SK-N-SH (cell line): ENCODE measurements at regions not wholly inside any gene's neighbourhood (a gene's known extent, or its start where the extent isn't known, plus 50 kb on each side); places are given as distances from the start of the nearest gene placed in this dataset.

Experiments used
- CTCF ChIA-PET: fragments of 300-600, 350-600 bp; formaldehyde crosslinking; extraction: SDS; loops from one replicate; lab custom pipeline; 2021; lab: Yijun Ruan, JAX
- POLR2A ChIA-PET: fragments of 350-600 bp; sonication (Branson Sonifier 250); formaldehyde crosslinking; extraction: SDS; loops from one replicate; lab custom pipeline; 2020; ENCODE audit warnings: antibody characterized with exemption, inconsistent platforms; lab: Yijun Ruan, JAX
- DNase-seq: peaks from one replicate; pipeline ENCODE4 v3.0.0; 2012
- H2AFZ ChIP-seq: fragments of 200-600 bp; sonication (generic); 2 replicates; pipeline ENCODE4 v1.8.1; 2016; ENCODE audit warnings: antibody characterized with exemption, mild to moderate bottlenecking, low read depth
- H3F3A ChIP-seq: fragments of 200-600 bp; sonication (generic); replicated peaks from 2 replicates; pipeline ENCODE3; 2016; ENCODE audit warnings: antibody characterized with exemption, mild to moderate bottlenecking; ENCODE audit not compliant: insufficient read depth
- H3K27ac ChIP-seq, 2 experiments: fragments of 200-500 bp in 1 of 2; fragments of 200-600 bp in 1 of 2; sonication (Bioruptor generic) in 1 of 2; sonication (generic), shearing (Covaris generic) in 1 of 2; 2 replicates each; pipeline versions ENCODE4 v1.5.1 to v1.6.1; 2014 to 2016; ENCODE audit warnings: low read depth in 2 of 2, inconsistent platforms in 1 of 2, low read length in 1 of 2, mild to moderate bottlenecking in 1 of 2, mixed read lengths in 1 of 2
- H3K27me3 ChIP-seq: fragments of 200-600 bp; sonication (generic), shearing (Covaris generic); 2 replicates; pipeline ENCODE4 v1.6.1; 2016; ENCODE audit warnings: mixed run types; ENCODE audit not compliant: insufficient read depth
- H3K36me3 ChIP-seq, 2 experiments: fragments of 200-500 bp in 1 of 2; fragments of 200-600 bp in 1 of 2; sonication (Bioruptor generic) in 1 of 2; sonication (generic) in 1 of 2; replicated peaks in 1 of 2; 2 replicates each; pipeline versions ENCODE3 to v1.5.1; 2014 to 2016; ENCODE audit warnings: low read length in 1 of 2, mild to moderate bottlenecking in 1 of 2; ENCODE audit not compliant: insufficient read depth in 2 of 2, control insufficient read depth in 1 of 2
- H3K4me1 ChIP-seq, 2 experiments: fragments of 200-500 bp in 1 of 2; fragments of 200-600 bp in 1 of 2; sonication (Bioruptor generic) in 1 of 2; sonication (generic), shearing (Covaris generic) in 1 of 2; 2 replicates each; pipeline versions ENCODE4 v1.5.1 to v1.6.1; 2014 to 2016; ENCODE audit warnings: low read depth in 1 of 2, low read length in 1 of 2, mixed run types in 1 of 2; ENCODE audit not compliant: insufficient read depth in 2 of 2, control insufficient read depth in 1 of 2
- H3K4me2 ChIP-seq: fragments of 200-600 bp; sonication (generic), shearing (Covaris generic); 2 replicates; pipeline ENCODE4 v1.6.1; 2017; ENCODE audit warnings: mixed run types
- H3K4me3 ChIP-seq, 2 experiments: fragments of 200-500 bp in 1 of 2; fragments of 200-600 bp in 1 of 2; sonication (Bioruptor generic) in 1 of 2; sonication (generic), shearing (Covaris generic) in 1 of 2; 2 replicates each; pipeline versions ENCODE4 v1.5.1 to v1.8.1; 2014 to 2016; ENCODE audit warnings: low read depth in 2 of 2, inconsistent platforms in 1 of 2, low read length in 1 of 2, mild to moderate bottlenecking in 1 of 2, mixed read lengths in 1 of 2, moderate library complexity in 1 of 2
- H3K79me2 ChIP-seq: fragments of 200-600 bp; sonication (generic); 2 replicates; pipeline ENCODE4 v1.8.1; 2017; ENCODE audit warnings: mild to moderate bottlenecking; ENCODE audit not compliant: insufficient read depth
- H3K9ac ChIP-seq: fragments of 200-600 bp; sonication (generic); 2 replicates; pipeline ENCODE4 v1.6.1; 2017; ENCODE audit warnings: mixed run types
- H3K9me2 ChIP-seq: fragments of 200-600 bp; sonication (generic); 2 replicates; pipeline ENCODE4 v1.6.1; 2017; ENCODE audit warnings: mixed run types
- H3K9me3 ChIP-seq: fragments of 200-600 bp; sonication (generic); 2 replicates; pipeline ENCODE4 v1.6.1; 2017; ENCODE audit warnings: mixed run types, mild to moderate bottlenecking, moderate library complexity
- H4K20me1 ChIP-seq: fragments of 200-600 bp; sonication (generic); 2 replicates; pipeline ENCODE4 v1.6.1; 2017; ENCODE audit warnings: mild to moderate bottlenecking, mixed run types; ENCODE audit not compliant: insufficient read depth
- EZH2phosphoT487 ChIP-seq: fragments of 200-600 bp; sonication (generic); IDR thresholded peaks from 2 replicates; pipeline ENCODE4 v1.6.1; 2017; ENCODE audit warnings: low read depth, mixed run types, mild to moderate bottlenecking, antibody characterized with exemption, moderate library complexity, borderline replicate concordance
- FOXJ3 ChIP-seq: sonication (generic); formaldehyde crosslinking; IDR thresholded peaks from 2 replicates; pipeline ENCODE4 v1.5.1; 2020; ENCODE audit warnings: mild to moderate bottlenecking, missing genetic modification reagents
- FOXM1 ChIP-seq: IDR thresholded peaks from 2 replicates; pipeline ENCODE4 v1.4.0; 2012; ENCODE audit warnings: low read depth, mild to moderate bottlenecking
- GABPA ChIP-seq: IDR thresholded peaks from 2 replicates; pipeline ENCODE4 v1.4.0; 2012; ENCODE audit warnings: low read depth, mild to moderate bottlenecking
- GATA2 ChIP-seq: sonication (generic); formaldehyde crosslinking; IDR thresholded peaks from 2 replicates; pipeline ENCODE4 v1.5.0; 2020; ENCODE audit warnings: mild to moderate bottlenecking, missing genetic modification reagents
- JUND ChIP-seq: IDR thresholded peaks from 2 replicates; pipeline ENCODE4 v1.4.0; 2012
- NFIC ChIP-seq: IDR thresholded peaks from 2 replicates; pipeline ENCODE4 v1.4.0; 2012; ENCODE audit warnings: borderline replicate concordance
- NRF1 ChIP-seq: IDR thresholded peaks from 2 replicates; pipeline ENCODE4 v1.6.1; 2012; ENCODE audit warnings: low read depth, mild to moderate bottlenecking, low read length
- POLR2AphosphoS5 ChIP-seq: IDR thresholded peaks from 2 replicates; pipeline ENCODE4 v1.6.1; 2012; ENCODE audit warnings: low read depth, low read length
- RAD21 ChIP-seq: IDR thresholded peaks from 2 replicates; pipeline ENCODE4 v1.6.1; 2012; ENCODE audit warnings: mild to moderate bottlenecking, low read length
- RCOR1 ChIP-seq: fragments of 150-350 bp; IDR thresholded peaks from 2 replicates; pipeline ENCODE4 v1.6.1; 2017; ENCODE audit warnings: antibody characterized with exemption, low read length
- RFX5 ChIP-seq: IDR thresholded peaks from 2 replicates; pipeline ENCODE4 v1.6.1; 2012; ENCODE audit warnings: mild to moderate bottlenecking, improper control_type of control experiment, low read length
- RXRA ChIP-seq: IDR thresholded peaks from 2 replicates; pipeline ENCODE4 v1.4.0; 2012; ENCODE audit warnings: low read depth, mild to moderate bottlenecking, borderline replicate concordance
- SMC3 ChIP-seq: IDR thresholded peaks from 2 replicates; pipeline ENCODE4 v1.6.1; 2012; ENCODE audit warnings: low read depth, low read length, improper control_type of control experiment
- TAF1 ChIP-seq: IDR thresholded peaks from 2 replicates; pipeline ENCODE4 v1.6.1; 2012; ENCODE audit warnings: low read depth, mild to moderate bottlenecking, low read length, moderate library complexity, borderline replicate concordance
- TEAD4 ChIP-seq: IDR thresholded peaks from 2 replicates; pipeline ENCODE4 v1.4.0; 2012; ENCODE audit warnings: mild to moderate bottlenecking, borderline replicate concordance; ENCODE audit not compliant: insufficient read depth
- USF1 ChIP-seq: IDR thresholded peaks from 2 replicates; pipeline ENCODE4 v1.4.0; 2012; ENCODE audit warnings: low read depth, borderline replicate concordance
- ZBTB33 ChIP-seq: IDR thresholded peaks from 2 replicates; pipeline ENCODE4 v1.4.0; 2012; ENCODE audit warnings: low read depth, borderline replicate concordance
- WGBS: methylation state at CpG from one replicate; pipeline ENCODE4 v1.1.6; 2017; ENCODE audit warnings: low lambda C conversion rate; 5-methylcytosine and 5-hydroxymethylcytosine counted together
- TF ChIP-seq, protein P1 (sequence below): fragments of 200-600 bp; sonication (generic); IDR thresholded peaks from 2 replicates; pipeline ENCODE4 v1.6.1; 2017; ENCODE audit warnings: antibody characterized with exemption, mild to moderate bottlenecking, moderate library complexity

- Histone ChIP-seq H3K36me3 (no peaks in the 10 kb centered on the region), H3K4me3 (no peak overlapping the region), H3K9ac (no peak overlapping the region), H3K4me2 (no peak overlapping the region), H3K9me3 (no peaks in the 10 kb centered on the region), H2AFZ (no peak overlapping the region), H3K9me2 (no peaks in the 10 kb centered on the region), H3K27ac (no peak overlapping the region), H4K20me1 (no peaks in the 10 kb centered on the region), H3K27me3 (no peaks in the 10 kb centered on the region), H3K4me1 (peaks cover 0 to 2% of the 10 kb centered on the region in 2 experiments; a peak in 1 of 4 replicates), H3F3A (no peaks in the 10 kb centered on the region), H3K79me2 (no peaks in the 10 kb centered on the region)
- 33% methylated on average over 8 of the region's 8 CpGs for WGBS
- POLR2A ChIA-PET: no interaction called here
- no peak for DNase-seq
- CTCF ChIA-PET: no interaction called here
- no peak for TF ChIP-seq TEAD4
- TF ChIP-seq USF1: no peak
- TF ChIP-seq, protein P1, sequence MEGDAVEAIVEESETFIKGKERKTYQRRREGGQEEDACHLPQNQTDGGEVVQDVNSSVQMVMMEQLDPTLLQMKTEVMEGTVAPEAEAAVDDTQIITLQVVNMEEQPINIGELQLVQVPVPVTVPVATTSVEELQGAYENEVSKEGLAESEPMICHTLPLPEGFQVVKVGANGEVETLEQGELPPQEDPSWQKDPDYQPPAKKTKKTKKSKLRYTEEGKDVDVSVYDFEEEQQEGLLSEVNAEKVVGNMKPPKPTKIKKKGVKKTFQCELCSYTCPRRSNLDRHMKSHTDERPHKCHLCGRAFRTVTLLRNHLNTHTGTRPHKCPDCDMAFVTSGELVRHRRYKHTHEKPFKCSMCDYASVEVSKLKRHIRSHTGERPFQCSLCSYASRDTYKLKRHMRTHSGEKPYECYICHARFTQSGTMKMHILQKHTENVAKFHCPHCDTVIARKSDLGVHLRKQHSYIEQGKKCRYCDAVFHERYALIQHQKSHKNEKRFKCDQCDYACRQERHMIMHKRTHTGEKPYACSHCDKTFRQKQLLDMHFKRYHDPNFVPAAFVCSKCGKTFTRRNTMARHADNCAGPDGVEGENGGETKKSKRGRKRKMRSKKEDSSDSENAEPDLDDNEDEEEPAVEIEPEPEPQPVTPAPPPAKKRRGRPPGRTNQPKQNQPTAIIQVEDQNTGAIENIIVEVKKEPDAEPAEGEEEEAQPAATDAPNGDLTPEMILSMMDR: no peak
- TF ChIP-seq JUND: no peak
- no peak for TF ChIP-seq RCOR1
- TF ChIP-seq FOXJ3: no peak
- TF ChIP-seq FOXM1: no peak
- no peak for TF ChIP-seq ZBTB33
- no peak for TF ChIP-seq SMC3
- TF ChIP-seq POLR2AphosphoS5: no peak
- no peak for TF ChIP-seq RXRA
- no peak for TF ChIP-seq EZH2phosphoT487
- no peak for TF ChIP-seq NFIC
- TF ChIP-seq TAF1: no peak
- TF ChIP-seq GATA2: no peak
- no peak for TF ChIP-seq NRF1
- no peak for TF ChIP-seq RAD21
- no peak for TF ChIP-seq RFX5
- no peak for TF ChIP-seq GABPA
Observed at GRCh38 chr10:2519139-2519538, 548.2 kb upstream of the PFKP start.
